ENCODE measurements at regions not wholly inside any gene's neighbourhood (a gene's known extent, or its start where the extent isn't known, plus 50 kb on each side); places are given as distances from the start of the nearest gene placed in this dataset.

- TF ChIP-seq CTCF (IDR thresholded peaks at IDR 0.05) (no peak), POLR2A (IDR thresholded peaks at IDR 0.05) (no peak), EP300 (IDR thresholded peaks at IDR 0.05) (no peak), POLR2AphosphoS5 (IDR thresholded peaks at IDR 0.05) (no peak)
These were observed 137.1 kb upstream of the TARS1 start for GRCh38 chr5:33303579-33304095.

All from suprapubic skin (tissue), 4 donors.